ENCODE measurements at regions not wholly inside any gene's neighbourhood (a gene's known extent, or its start where the extent isn't known, plus 50 kb on each side); places are given as distances from the start of the nearest gene placed in this dataset.
A peak's percentile ranks its signal among the peaks of the same experiment; 100 is the strongest.
"Not testable (repeated sequence)": the region's sequence is repeated elsewhere in the genome, so short reads cannot be mapped to it uniquely, and the experiment has no call there.

DNA sequence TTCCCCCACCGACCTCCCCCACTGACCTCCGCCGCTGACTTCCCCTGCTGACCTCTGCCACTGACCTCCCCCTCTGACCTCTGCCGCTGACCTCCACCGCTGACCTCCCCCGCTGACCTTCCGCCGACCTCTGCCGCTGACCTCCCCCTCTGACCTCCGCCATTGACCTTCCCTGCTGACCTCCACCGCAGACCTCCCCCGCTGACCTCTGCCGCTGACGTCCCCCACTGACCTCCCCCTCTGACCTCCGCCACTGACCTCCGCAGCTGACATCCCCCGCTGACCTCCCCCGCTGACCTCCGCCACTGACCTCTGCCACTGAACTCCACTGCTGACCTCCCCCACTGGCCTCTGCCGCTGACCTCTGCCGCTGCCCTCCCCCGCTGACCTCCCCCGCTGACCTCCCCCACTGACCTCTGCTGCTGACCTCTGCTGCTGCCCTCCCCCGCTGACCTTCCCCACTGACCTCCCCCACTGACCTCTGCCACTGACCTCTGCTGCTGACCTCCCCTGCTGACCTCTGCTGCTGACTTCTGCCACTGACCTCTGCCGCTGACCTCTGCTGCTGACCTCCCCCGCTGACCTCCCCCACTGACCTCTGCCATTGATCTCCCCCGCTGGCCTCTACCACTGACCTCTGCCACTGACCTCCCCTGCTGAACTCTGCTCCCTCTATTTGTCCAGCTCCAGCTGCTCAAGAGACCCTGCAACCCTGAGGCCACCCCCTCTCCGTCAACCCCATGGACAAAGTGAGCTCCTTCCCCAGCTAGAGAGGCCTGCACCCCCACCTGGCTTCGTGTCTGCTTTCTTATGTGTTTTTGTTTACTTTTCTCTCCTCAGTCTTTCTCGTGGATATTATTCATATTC lies 91.4 kb upstream of the AFDN start:
- no peak for DNase-seq (ENCODE audit: low spot score)

DNA sequence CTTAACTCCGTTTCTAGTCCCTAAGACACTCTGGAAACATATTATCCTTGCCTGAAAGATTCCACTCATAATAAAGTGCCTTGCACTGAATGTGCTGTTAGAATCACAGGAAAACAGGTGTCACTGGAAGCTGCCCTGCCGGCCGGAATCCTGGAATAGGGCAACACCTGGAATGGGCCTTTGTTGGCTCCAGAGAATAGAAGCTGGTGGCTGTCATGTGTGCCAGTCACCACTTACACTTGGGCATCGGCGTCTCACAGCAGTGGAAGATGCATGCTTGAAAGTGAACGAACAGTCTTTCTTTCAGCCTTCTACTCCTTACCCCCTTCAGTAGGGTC lies 90.8 kb upstream of the AFDN start:
- no peak for DNase-seq (ENCODE audit: low spot score)

DNA sequence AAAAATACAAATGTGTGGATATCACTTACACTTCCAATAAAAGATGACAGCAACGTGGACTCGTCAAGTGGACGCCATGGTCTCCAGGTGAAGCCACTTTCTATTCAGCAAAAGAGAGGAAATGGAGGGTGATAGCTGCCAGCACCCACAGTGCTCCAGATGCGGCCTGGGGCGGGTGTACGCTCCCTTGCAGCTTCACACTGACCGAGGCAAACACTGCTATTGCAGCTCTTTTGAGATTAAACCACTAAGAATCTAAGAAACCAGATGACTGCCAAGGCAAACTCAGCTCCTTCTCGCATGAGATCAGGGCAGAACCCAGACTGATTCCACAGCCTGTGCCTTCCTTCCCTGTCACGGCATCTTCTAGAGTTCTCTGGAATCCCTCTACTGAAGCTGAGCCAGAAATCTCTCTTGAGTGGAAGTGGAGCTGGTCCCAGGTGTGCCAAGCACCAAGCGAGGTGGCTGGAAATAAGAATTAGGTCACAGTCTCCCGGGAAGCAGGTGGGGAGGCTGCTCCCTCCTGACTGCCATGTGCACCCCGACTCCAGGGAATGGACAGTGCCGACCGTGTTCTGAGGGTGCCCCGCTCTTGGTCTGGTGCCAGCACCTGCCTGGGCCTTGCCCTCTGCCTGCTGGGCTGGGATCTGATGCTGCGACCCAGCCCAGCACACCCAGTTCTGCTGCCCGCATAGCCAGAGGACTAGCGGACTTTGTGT lies 90.1 kb upstream of the AFDN start:
- DNase-seq (ENCODE audit: low spot score) = no peak

DNA sequence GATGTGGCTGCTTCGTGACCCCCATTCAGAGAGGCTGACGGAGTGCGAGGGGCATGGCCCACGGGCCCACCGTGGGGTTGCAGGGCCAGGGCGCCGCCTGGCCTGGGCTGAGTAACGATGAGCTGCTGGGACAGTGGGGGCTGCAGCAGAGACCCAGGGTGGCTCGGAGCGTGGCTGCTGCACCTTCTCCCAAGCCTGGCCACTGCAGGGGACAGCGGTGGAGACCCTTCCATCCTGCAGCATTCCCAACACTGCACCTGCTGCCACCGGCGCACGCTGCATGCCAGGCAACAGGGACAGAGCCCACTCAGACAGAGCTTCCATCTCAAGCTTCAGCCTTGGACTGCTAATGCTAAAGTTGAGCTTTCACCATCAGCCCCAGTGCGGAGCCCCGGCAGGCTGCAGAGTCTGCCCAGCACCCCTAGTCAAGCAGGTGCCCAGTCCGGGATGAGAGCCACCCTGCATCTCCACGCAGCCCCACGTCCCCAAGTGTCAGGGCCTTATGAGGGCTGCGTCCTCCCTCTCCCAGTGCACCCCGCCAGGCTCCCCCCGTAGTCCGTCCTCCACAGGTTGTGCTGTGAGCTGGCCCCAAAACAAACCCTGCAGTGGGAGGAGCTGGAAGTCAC lies 89.4 kb upstream of the AFDN start:
- no peak for DNase-seq (ENCODE audit: low spot score)

DNA sequence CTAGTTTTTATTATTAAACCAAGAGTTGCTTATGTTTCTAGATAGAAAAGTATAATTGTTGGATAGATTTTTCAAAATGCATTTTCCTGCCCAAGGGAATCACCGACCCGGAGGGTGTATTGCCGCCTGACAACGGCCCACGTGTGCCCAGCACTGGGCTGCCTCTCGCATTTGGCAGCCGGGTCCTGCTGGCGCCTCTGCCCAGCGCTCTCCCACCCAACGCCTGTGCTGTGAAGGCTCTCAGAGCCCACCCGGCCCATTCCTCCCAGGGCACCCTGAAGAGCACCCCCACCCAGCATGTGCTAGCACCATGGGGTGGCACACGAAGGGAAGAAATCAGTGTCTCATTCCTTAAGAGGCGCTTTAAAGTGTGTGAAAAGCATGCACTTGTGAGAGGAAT lies 88.3 kb upstream of the AFDN start:
- DNase-seq (ENCODE audit: low spot score) = no peak

DNA sequence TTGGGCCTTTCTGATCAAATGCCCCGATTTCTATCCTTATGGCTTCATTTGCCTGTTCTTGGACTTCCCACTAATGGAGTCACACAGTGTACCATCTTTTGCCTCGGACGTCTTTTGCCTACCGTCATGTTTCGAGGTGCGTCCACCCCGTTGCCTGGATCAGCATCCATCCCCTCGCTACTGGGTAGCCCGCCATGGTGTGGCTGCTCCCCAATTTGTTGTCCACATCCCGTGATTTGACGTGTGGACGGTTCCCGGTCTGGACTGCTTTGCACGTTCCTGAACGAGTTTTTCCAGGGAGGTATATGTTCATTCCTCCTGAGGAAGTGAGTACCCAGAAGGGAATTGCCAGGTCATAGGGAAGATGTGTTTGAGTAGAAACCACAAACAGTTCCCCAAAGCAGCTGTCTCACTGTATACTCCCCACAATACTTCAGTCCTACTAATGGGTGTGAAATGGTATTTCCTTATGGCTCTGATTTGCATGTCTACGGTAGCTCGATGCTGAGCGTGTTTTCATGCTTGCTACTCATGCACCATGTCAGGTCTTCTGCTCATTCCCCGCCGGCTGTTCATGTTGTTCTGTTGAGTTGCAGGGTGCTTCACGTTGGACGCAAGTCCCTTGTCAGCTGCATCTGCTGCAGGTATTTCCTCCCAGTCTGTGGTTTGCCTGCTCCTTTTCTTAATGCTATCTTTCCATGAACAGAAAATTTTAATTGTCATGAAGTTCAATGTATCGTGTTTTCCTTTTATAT lies 86.8 kb upstream of the AFDN start:
- DNase-seq (ENCODE audit: low spot score) = no peak

DNA sequence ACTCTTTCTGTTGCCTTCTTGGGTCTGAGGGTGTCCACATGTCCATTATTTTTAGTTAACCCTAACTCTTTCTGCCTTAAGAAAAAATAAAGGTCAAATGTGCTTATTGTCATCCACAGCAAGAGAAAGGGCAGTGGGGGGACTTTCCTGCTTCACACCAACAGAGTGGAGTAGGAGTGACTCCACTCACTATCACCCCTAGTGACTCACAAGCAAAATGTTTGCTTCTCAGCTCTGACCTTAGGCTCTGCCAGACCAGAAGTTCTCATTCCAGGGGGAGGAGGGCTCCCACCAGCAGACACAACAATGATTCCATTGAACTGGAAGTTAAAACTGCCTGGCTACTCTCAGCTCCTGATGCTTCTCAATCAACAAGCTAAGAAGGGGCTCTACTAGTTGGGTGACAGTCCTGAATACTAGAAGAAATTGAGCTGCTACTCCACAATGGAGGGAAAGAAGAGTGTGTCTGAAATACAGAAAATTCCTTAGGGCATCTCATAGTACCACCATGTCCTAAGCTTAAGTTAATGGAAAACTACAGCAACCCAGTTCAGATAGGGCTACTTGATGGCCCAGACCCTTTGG lies 83.9 kb upstream of the AFDN start:
- peak; percentile 29 for DNase-seq (ENCODE audit: low spot score)

DNA sequence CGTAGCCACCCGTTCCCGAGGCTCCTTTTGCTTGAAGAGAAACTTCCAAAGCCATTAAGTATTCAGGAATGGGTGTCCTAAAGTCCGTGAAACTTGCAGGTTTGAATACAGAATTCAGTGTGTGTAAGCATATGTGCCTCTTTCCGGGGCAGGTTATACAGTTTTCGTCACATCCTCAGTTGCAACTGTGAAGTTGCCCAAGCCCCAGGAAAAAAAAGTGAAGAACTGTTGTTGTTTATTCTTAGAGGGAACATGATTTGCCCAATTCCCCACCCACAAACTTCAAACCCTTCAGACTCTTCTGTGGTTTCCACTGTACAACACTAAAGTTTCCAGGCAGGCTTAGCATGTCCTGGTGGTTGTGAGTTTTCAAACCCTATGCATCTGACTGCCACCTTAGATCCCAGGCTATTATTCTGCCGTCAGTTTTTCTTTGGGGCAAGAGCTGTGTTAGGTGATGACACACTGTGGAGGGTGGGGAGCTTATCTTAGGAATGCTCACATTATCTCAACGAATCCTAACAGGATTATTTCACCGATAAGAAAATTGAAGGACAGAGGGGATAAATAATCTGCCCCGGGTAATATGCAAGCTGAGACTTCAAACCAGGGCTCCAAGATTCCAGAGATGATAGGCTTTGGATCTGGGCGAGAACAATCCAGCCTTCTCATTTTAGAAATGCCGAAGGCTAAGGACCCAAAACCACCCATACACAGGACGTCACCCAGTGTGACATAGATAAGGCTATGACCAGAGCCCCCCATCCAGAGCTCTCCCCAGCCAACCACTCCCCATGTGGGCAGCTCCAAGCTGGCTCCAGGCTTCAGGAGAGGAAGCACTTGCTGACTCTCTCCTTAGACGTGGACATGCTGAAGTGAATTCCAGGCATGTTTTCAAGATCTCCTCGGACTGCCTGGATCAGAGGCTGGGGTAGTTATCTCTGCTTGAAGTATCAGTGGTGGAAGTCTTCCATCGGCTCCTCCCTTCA lies 81.7 kb upstream of the AFDN start:
- DNase-seq (ENCODE audit: low spot score) = no peak

DNA sequence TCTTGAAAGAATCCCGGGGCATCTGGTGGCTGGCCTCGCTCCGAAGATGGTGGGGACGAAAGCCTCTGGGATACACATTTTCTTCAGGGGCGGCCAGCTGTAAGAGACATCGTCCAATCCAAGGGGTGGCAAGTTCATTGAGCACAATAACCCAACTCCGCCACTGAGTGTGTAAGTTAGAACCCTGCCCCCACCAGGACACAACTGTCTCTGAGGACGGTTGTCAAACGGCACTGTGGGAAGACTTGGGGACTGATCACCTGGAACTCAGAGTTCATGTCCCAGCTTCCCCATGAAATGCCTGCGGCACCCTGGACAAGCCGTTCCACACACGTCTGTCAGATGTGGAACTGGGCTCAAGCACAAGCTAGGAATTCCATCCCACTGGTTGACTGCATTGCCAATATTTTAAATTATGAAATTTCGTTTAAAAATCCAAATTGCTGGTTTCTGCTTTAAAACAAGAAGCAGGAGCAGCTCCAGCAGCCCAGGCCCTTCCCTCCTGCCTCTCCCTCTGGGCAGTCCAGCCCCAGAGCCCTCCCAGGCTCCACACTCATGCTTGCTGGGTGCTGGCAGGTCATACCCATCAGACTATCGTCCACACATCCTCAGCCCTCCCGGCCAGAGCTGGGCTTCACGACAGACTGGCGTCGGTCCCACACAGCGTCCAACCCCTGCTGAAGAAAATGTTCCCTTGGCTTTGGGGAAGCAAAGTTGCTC lies 80.9 kb upstream of the AFDN start:
- DNase-seq (ENCODE audit: low spot score) = no peak

DNA sequence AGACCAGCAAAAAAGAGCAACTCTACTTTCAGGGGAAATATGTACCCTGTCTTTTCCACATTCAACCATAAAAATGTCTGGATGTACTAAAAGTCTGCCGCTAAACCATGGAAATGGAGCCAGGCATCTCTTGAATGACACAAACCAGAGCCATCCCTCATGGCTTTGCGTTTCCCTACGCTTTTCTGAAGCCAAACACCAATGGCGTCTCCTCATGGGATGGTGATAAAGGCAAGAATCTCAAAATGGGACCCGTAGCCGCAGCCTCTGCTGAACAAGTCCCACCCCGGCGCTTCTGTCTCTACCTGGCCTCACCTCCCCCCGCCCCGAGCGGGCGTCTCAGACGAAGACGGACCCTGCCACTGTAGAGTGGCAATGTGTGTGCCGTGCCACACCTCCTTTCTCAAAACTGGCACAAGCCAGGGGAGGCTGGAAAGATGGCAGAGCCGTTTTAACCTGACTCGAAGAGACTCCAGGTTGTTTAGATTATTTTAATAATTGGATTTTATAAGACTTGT lies 80.3 kb upstream of the AFDN start:
- no peak for DNase-seq (ENCODE audit: low spot score)

DNA sequence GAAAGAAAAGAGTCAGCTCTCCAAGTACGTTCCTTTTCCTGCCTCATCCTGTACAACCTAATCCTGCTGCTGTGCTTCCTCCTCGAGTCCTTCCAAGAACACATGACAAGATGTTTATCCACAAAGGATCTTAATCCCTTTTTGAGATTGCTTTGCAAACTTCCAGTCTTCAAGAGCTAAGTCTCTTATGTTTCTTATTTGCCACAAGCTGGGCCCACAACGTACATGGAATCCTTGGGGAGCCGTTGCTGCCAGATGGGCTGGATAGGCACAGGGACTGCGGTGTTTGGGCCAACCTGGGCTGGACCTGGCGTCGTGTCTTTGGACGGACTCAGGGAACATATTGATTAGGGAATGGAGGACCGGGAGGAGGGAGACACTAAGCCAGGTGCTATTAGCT lies 79.7 kb upstream of the AFDN start:
- DNase-seq (ENCODE audit: low spot score) = no peak

DNA sequence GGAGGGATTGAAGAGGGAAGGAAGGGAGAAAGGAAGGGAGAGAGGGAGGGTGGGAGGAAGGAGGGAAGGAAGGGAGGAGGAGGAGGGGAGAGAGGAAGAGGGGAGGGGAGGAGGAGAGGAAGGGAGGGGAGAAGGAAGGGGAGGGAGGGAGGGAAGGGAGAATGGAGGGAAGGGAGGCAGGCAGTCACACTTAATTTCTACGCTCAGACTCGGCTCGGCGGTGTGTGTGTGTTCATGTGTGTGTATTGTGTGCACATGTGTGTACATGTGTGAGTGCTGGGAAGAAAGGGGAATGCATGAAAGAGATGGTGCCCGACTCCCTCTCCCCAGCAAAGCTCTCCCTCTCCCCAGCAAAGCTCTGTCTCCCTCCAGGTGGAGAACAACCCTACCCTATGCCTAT lies 79.1 kb upstream of the AFDN start:
- DNase-seq (ENCODE audit: low spot score) = no peak

DNA sequence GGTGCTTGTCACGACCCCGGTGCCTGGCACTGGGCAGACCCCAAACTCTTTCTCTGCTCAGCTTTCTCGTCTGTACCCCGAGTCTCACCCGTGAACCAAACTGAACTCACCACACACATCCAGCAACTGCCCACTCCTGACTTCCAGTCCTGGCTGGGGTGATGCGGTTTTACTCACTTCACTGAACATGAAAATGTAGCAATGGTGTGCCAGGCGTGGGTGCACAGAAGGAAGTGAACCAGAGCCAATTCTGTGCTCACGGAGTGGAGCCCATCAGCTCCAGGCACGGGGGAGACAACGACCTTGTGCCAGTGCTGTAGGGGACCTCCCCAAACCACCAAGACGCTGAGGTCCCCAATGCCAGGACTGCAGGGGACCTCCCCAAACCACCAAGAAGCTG lies 78.7 kb upstream of the AFDN start:
- DNase-seq (ENCODE audit: low spot score) = no peak

DNA sequence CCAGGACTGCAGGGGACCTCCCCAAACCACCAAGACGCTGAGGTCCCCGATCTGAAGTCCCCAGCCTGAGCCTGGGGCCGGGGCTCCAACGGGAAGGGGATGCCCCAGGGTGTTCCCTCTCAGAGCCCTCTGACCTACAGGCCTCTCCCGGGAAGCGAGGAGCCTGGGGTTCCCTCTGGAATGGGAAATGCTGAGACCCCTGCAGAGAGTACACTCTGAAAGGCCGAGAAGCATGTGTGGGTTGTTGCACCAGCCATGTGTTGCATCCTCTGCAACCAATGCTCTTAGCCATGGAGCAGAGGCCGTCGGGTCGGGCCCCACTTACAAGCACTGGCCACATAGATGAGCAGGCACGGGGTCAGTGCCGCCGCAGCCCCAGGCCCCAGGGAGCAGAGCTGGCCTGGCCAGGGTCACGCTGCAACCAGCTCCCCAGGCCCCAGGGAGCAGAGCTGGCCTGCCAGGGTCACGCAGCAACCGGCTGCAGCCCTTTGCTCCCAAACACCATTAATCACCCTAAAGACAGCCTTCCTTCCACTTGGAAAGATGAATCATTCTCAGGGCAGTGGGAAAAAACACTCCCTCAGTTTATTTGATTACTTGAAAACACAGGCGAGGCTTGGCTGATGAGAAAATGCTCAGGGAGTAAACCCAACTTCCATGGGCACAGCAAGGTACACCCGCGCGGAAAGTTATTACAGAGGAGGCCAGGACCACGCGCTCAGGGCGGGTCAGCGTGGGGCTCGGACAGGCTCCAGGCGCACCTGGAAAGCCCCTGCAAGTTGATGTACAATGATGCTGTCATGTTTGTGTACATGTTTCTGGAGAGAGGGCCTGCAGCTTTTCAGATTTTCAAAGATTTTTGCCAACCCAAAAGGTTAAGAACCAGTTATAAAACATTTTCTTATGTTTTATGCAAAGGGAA lies 78.0 kb upstream of the AFDN start:
- DNase-seq (ENCODE audit: low spot score) = peak; percentile 7

DNA sequence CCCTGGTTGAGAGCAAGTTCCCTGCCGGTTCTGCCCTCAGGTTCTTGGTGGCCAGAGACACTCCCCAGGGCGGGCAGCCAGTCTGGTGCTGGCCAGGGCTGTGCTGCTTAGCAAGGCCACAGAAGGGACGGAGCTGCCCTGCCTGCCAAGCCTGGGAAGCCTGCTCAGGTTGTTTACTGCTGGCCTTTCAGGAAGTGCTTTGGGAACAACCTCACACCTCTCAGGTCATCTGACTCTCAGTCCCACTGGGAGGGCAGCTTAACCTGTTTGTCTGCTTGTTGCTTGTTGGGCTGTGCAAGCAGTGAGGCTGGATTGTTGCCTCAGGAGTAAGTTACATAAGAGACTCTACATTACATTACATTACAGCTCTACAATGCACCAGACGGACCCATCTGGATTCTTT lies 75.8 kb upstream of the AFDN start:
- no peak for DNase-seq (ENCODE audit: low spot score)

DNA sequence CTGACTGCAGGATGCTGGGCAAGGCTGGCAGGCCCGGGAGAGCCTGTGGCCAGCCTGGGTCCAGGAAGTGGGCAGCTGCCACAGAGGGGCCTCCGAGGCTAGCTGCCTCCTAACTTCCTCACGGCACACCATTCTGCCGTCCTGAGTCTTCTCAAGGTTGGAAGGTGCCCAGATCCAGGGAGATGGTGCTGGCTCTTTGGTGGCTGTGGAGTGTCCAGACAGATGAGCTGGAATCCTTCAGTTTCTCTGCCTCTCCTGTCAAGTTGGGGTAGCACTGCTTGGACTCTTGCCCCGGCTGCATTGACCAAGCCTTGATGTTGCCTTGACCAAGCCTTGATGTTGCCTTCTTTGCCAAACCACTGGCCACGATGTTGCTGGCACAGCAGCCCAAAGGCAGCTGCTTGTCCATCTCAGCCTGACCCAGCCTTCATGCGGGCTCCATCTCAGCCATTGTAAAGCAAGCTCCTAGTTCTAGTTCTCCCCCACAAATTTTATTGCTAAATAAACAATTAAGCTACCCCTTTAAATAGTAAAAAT lies 75.1 kb upstream of the AFDN start:
- no peak for DNase-seq (ENCODE audit: low spot score)

DNA sequence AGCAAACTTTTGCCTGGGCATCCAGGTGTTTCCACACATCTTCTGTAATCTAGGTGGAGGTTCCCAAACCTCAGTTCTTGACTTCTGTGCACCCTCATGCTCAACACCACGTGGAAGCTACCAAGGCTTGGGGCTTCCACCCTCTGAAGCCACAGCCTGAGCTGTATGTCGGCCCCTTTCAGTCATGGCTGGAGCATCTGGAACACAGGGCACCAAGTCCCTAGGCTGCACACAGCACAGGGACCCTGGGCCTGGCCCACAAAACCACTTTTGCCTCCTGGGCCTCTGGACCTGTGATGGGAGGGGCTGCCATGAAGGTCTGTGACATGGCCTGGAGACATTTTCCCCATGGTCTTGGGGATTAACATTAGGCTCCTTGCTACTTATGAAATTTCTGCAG lies 73.4 kb upstream of the AFDN start:
- not testable (repeated sequence) for DNase-seq (ENCODE audit: low spot score)

DNA sequence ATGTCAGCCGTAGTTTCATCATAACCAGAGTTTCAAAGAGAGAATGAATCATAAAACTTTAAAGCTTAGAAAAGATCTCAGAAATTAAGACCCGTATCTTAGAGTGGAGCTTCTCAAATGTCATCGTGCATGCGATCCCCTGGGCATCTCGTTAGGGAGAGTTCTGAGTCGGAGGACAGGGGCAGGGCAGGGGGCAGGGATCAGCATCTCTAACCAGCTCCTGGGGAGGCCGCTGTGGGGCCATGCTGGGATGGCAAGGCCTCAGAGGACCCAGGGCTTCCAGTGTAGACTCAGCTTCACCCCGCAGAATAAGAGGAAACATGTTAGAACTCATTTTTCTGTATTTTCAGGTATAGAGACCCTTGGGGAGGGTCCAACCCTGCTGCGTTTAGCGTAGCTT lies 72.0 kb upstream of the AFDN start:
- DNase-seq (ENCODE audit: low spot score) = no peak

DNA sequence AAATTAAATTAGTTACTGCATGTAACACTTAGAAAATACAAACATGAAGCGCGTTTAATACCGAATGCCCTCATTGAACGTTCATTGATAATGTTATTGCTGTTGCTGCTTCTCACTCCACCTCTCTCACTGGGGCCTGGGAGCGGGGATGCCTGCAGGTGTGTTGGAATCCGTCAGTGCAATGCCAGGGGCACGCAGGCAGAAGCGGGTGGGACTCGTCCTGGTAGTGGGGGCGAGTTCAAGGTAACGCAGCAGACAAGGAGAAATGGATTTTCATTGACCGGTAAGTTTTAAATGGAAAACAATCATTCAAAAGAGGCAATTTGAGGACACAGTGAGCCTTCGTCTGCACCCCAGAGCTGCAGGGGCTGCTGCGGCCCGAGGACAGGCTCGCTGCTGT lies 71.2 kb upstream of the AFDN start:
- no peak for DNase-seq (ENCODE audit: low spot score)
